Panc1 (cell line): ENCODE measurements at regions not wholly inside any gene's neighbourhood (a gene's known extent, or its start where the extent isn't known, plus 50 kb on each side); places are given as distances from the start of the nearest gene placed in this dataset.

Source experiments
- ATAC-seq: fragments of 200-7000 bp; cut with Tn5 transposase; 2 replicates; pipeline ENCODE4 v1.9.1; 2020; ENCODE audit warnings: mild to moderate bottlenecking, moderate library complexity
- BruUV-seq: library from RNA; stranded (reverse); fragments of 400-500 nt; replicated peaks from 2 replicates; lab custom pipeline; 2021; lab: Mats Ljungman, UMichigan
- CTCF ChIA-PET: fragments of 300-600 bp; sonication (Branson Sonifier 250); formaldehyde crosslinking; loops from one replicate; lab custom pipeline; 2022; ENCODE audit warnings: antibody characterized with exemption; lab: Charles Lee
- POLR2A ChIA-PET: fragments of 300-600 bp; sonication (Branson Sonifier 250); formaldehyde crosslinking; loops from one replicate; lab custom pipeline; 2022; ENCODE audit warnings: antibody characterized with exemption; lab: Charles Lee
- DNase-seq: peaks from one replicate; pipeline ENCODE4 v3.0.0-alpha.2; 2010; ENCODE audit warnings: low read depth, low spot score
- H3K27ac ChIP-seq: 2 replicates; pipeline ENCODE4 v1.5.1; 2011; ENCODE audit warnings: mild to moderate bottlenecking, low read length, inconsistent platforms
- H3K27me3 ChIP-seq: fragments of 200-500 bp; sonication (Bioruptor generic); 2 replicates; pipeline ENCODE4 v1.6.0; 2014; ENCODE audit warnings: low read length, inconsistent platforms; ENCODE audit not compliant: control insufficient read depth, insufficient read depth
- H3K36me3 ChIP-seq: fragments of 200-500 bp; sonication (Bioruptor generic); 2 replicates; pipeline ENCODE4 v1.5.1; 2014; ENCODE audit warnings: inconsistent platforms, mild to moderate bottlenecking, low read length, moderate library complexity; ENCODE audit not compliant: control insufficient read depth, insufficient read depth
- H3K4me1 ChIP-seq: 2 replicates; pipeline ENCODE4 v1.5.1; 2011; ENCODE audit warnings: inconsistent platforms, mild to moderate bottlenecking, low read length, moderate library complexity; ENCODE audit not compliant: control insufficient read depth, insufficient read depth
- H3K4me3 ChIP-seq, 2 experiments: 2 replicates each; pipeline ENCODE4 v1.5.1; 2011 to 2012; ENCODE audit warnings: low read depth in 2 of 2, low read length in 2 of 2, mild to moderate bottlenecking in 2 of 2, inconsistent platforms in 1 of 2, moderate library complexity in 1 of 2
- H3K9me3 ChIP-seq: fragments of 200-500 bp; sonication (Bioruptor generic); 2 replicates; pipeline ENCODE4 v1.5.1; 2014; ENCODE audit warnings: low read depth, mild to moderate bottlenecking, inconsistent platforms, low read length, moderate library complexity; ENCODE audit not compliant: control insufficient read depth, insufficient read depth
- CTCF ChIP-seq: fragments of 450-650 bp; IDR thresholded peaks from 2 replicates; pipeline ENCODE4 v1.5.1; 2017; ENCODE audit warnings: mild to moderate bottlenecking
- POLR2AphosphoS5 ChIP-seq: IDR thresholded peaks from 2 replicates; pipeline ENCODE4 v1.6.1; 2012; ENCODE audit warnings: mild to moderate bottlenecking, low read depth, low read length, moderate library complexity
- REST ChIP-seq, 2 experiments: IDR thresholded peaks; 2 replicates each; pipeline ENCODE4 v1.6.1; 2011 to 2012; ENCODE audit warnings: low read depth in 2 of 2, control low read depth in 1 of 2, low read length in 1 of 2, mild to moderate bottlenecking in 1 of 2, moderate library complexity in 1 of 2; ENCODE audit not compliant: insufficient read depth in 1 of 2
- SIN3A ChIP-seq: IDR thresholded peaks from 2 replicates; pipeline ENCODE4 v1.6.1; 2012; ENCODE audit warnings: low read depth, mild to moderate bottlenecking, low read length, moderate library complexity, borderline replicate concordance; ENCODE audit not compliant: insufficient read depth
- TCF7L2 ChIP-seq: IDR thresholded peaks from 2 replicates; pipeline ENCODE4 v1.6.1; 2011; ENCODE audit warnings: mild to moderate bottlenecking, low read depth, low read length, inconsistent platforms
- in situ Hi-C: cut with HindIII; loops from 2 replicates; pipeline ENCODE4 v1.10.0; 2016; ENCODE audit warnings: low sequenced_read_pairs, low pct_unique_long_range_greater_than_20kb
- intact Hi-C: fragments of 100-400 bp; cut with micrococcal nuclease; formaldehyde crosslinking; loops from one replicate; pipeline ENCODE4 v1.10.0; 2022; ENCODE audit not compliant: unreplicated experiment

- in situ Hi-C loops = no loop called here
- H3K36me3 ChIP-seq = no peaks in the 10 kb centered on the region
- ChIA-PET POLR2A (interaction anchor here (0.6 kb wide), 1 partner anchor 1526 kb away, joined by 7 read pairs; no protein-coding TSS in a partner anchor), CTCF (no interaction called here)
- intact Hi-C loops = no loop called here
- TF ChIP-seq CTCF (no peak), POLR2AphosphoS5 (no peak)
- H3K27me3 ChIP-seq = no peaks in the 10 kb centered on the region
- no peak overlapping the region for H3K27ac ChIP-seq
- no TSS peak for BruUV-seq
- no peaks in the 10 kb centered on the region for H3K9me3 ChIP-seq
- ATAC-seq (no peak), DNase-seq (no peak)
- no peaks in the 10 kb centered on the region for H3K4me1 ChIP-seq
- H3K4me3 ChIP-seq = no peak overlapping the region
Observed at GRCh38 chr10:128624656-128625530, 498.7 kb upstream of the MKI67 start.

- Histone ChIP-seq H3K4me3 (no peak overlapping the region), H3K27me3 (no peaks in the 10 kb centered on the region), H3K36me3 (no peaks in the 10 kb centered on the region), H3K27ac (no peak overlapping the region), H3K4me1 (no peaks in the 10 kb centered on the region), H3K9me3 (no peaks in the 10 kb centered on the region)
- ATAC-seq (no peak), DNase-seq (no peak)
- ChIA-PET POLR2A (no interaction called here), CTCF (no interaction called here)
- no peak for TF ChIP-seq SIN3A
- no peak for TF ChIP-seq REST (IDR thresholded peaks at IDR 0.05; ENCODE audit: insufficient read depth in 1 of 2, low read depth in 2 of 2, low read length in 1 of 2)
- no peak for TF ChIP-seq CTCF
- TF ChIP-seq TCF7L2 = no peak
- TF ChIP-seq POLR2AphosphoS5 = no peak
- intact Hi-C loops (no loop called here), in situ Hi-C loops (no loop called here)
- no TSS peak for BruUV-seq
Observed at GRCh38 chr10:128625926-128626325, 499.7 kb upstream of the MKI67 start.
